Transverse colon (tissue), 4 donors: ENCODE measurements at regions not wholly inside any gene's neighbourhood (a gene's known extent, or its start where the extent isn't known, plus 50 kb on each side); places are given as distances from the start of the nearest gene placed in this dataset.

Source experiments
- DNase-seq: peaks from one replicate; pipeline ENCODE4 v3.0.0-alpha.2; 2019
- H3K27ac ChIP-seq, 4 donors: fragments of 200-600 bp; sonication (generic); 2 replicates each; pipeline ENCODE4 v1.5.1; 2016 to 2018; ENCODE audit warnings: inconsistent platforms in 4 of 4
- H3K27me3 ChIP-seq: fragments of 200-600 bp; sonication (generic); 2 replicates; pipeline ENCODE4 v1.5.1; 2017; ENCODE audit warnings: inconsistent platforms
- H3K36me3 ChIP-seq, 4 donors: fragments of 200-600 bp; sonication (generic); 2 replicates each; pipeline ENCODE4 v1.5.1; 2017 to 2019; ENCODE audit warnings: inconsistent platforms in 4 of 4
- H3K4me1 ChIP-seq, 4 donors: fragments of 200-600 bp; sonication (generic); 2 replicates each; pipeline ENCODE4 v1.5.1; 2017 to 2020; ENCODE audit warnings: inconsistent platforms in 4 of 4
- H3K4me3 ChIP-seq, 4 donors: fragments of 200-600 bp; sonication (generic); 1 replicate in 1 of 4; 2 replicates in 3 of 4; pipeline versions ENCODE4 v1.5.1 to v1.6.1; 2017 to 2019; ENCODE audit warnings: inconsistent platforms in 4 of 4
- H3K9me3 ChIP-seq, 2 donors: fragments of 200-600 bp; sonication (generic); 2 replicates each; pipeline ENCODE4 v1.5.1; 2017 to 2019; ENCODE audit warnings: inconsistent platforms in 2 of 2
- EP300 ChIP-seq: sonication (generic); formaldehyde crosslinking; IDR thresholded peaks from one replicate; pipeline ENCODE4 v1.6.1; 2017; ENCODE audit warnings: antibody characterized with exemption, low read depth
- POLR2A ChIP-seq: fragments of 450-650 bp; IDR thresholded peaks from one replicate; pipeline ENCODE4 v1.6.1; 2016; ENCODE audit warnings: antibody characterized with exemption, mild to moderate bottlenecking, moderate library complexity
- POLR2AphosphoS5 ChIP-seq, 3 donors: sonication (generic); formaldehyde crosslinking; IDR thresholded peaks; one replicate each; pipeline ENCODE4 v1.6.1; 2016; ENCODE audit warnings: antibody characterized with exemption in 3 of 3
- whole genome bisulfite sequencing, 2 donors: methylation state at CpG; one replicate each; pipeline ENCODE4 v1.1.5; 2018; ENCODE audit warnings: low coverage in 1 of 2; 5-methylcytosine and 5-hydroxymethylcytosine counted together
- in situ Hi-C, 4 donors: fragments of 200-750 bp; cut with MboI; loops; one replicate each; pipeline versions ENCODE4 v1.15.0 to v1.15.1; 2017; ENCODE audit warnings: low sequenced_read_pairs in 3 of 4, low pct_ligation_motif_present in 1 of 4, low pct_unique_long_range_greater_than_20kb in 1 of 4
- intact Hi-C: fragments of 100-400 bp; cut with DNase I; formaldehyde crosslinking; loops from one replicate; pipeline ENCODE4 v1.15.1; 2023; ENCODE audit warnings: low total_unique reads
- TF ChIP-seq, protein P1 (sequence below), 5 experiments: fragments of 200-600 bp in 3 of 5; fragments of 450-650 bp in 2 of 5; sonication (generic) in 3 of 5; IDR thresholded peaks; 1 replicate in 2 of 5; 2 replicates in 3 of 5; pipeline ENCODE4 v1.5.1; 2016 to 2017; ENCODE audit warnings: antibody characterized with exemption in 5 of 5, inconsistent platforms in 3 of 5, mild to moderate bottlenecking in 2 of 5, moderate library complexity in 1 of 5

DNA sequence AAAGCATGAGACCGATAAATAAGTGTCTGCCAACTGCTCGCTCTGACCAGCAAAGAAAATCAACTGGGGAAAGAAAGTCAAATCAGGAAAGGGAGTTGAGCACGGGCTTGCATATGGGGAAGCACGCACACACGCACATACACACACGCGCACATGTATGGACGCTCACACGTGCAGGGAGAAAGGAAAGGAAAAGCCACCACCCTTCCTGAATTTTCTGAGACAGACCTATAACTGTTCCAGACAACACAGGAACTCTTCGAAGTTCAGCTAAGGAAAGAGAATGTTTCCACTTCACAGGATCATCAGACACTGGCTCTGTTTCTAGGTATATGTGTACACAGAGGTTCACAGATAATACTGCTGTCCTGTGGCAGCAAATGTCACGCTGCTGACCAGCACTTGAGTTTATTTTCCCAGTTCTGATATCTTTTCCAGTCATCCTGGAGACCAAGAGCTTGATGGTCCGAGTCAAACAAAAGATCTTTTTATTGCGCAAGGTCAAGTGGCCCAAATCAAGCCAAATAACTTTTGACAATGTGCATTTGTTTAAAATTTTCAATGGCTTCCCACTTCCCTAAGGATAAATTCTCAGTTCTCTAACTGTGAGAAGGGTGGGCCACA lies 82.1 kb upstream of the TMCC3 start:
- Histone ChIP-seq H3K4me3 (no peak overlapping the region), H3K9me3 (no peaks in the 10 kb centered on the region), H3K27me3 (no peaks in the 10 kb centered on the region), H3K36me3 (no peaks in the 10 kb centered on the region), H3K4me1 (no peaks in the 10 kb centered on the region), H3K27ac (no peak overlapping the region)
- TF ChIP-seq, protein P1, sequence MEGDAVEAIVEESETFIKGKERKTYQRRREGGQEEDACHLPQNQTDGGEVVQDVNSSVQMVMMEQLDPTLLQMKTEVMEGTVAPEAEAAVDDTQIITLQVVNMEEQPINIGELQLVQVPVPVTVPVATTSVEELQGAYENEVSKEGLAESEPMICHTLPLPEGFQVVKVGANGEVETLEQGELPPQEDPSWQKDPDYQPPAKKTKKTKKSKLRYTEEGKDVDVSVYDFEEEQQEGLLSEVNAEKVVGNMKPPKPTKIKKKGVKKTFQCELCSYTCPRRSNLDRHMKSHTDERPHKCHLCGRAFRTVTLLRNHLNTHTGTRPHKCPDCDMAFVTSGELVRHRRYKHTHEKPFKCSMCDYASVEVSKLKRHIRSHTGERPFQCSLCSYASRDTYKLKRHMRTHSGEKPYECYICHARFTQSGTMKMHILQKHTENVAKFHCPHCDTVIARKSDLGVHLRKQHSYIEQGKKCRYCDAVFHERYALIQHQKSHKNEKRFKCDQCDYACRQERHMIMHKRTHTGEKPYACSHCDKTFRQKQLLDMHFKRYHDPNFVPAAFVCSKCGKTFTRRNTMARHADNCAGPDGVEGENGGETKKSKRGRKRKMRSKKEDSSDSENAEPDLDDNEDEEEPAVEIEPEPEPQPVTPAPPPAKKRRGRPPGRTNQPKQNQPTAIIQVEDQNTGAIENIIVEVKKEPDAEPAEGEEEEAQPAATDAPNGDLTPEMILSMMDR (IDR thresholded peaks at IDR 0.05) = no peak
- TF ChIP-seq POLR2AphosphoS5 (IDR thresholded peaks at IDR 0.05) = no peak
- no peak for TF ChIP-seq EP300
- no peak for TF ChIP-seq POLR2A
- in situ Hi-C loops (no loop called here), intact Hi-C loops (no loop called here)
- DNase-seq = no peak
- WGBS, 2 donors = 65 to 82% methylated on average over 5 to 13 of the region's 13 CpGs

- intact Hi-C loops (no loop called here), in situ Hi-C loops (no loop called here)
- Histone ChIP-seq H3K36me3 (no peaks in the 10 kb centered on the region), H3K27ac (no peak overlapping the region), H3K4me3 (no peak overlapping the region), H3K27me3 (no peaks in the 10 kb centered on the region), H3K4me1 (no peaks in the 10 kb centered on the region), H3K9me3 (no peaks in the 10 kb centered on the region)
- TF ChIP-seq, protein P1 (IDR thresholded peaks at IDR 0.05) = no peak
- TF ChIP-seq POLR2AphosphoS5 (IDR thresholded peaks at IDR 0.05) (no peak), POLR2A (no peak), EP300 (no peak)
- DNase-seq = no peak
- 86 to 95% methylated on average over 6 to 10 of the region's 10 CpGs for WGBS, 2 donors
Observed at GRCh38 chr12:94731733-94732360, 81.5 kb upstream of the TMCC3 start.

- H3K4me1 ChIP-seq = no peaks in the 10 kb centered on the region
Observed at GRCh38 chr12:94730847-94731246, 80.5 kb upstream of the TMCC3 start.

DNA sequence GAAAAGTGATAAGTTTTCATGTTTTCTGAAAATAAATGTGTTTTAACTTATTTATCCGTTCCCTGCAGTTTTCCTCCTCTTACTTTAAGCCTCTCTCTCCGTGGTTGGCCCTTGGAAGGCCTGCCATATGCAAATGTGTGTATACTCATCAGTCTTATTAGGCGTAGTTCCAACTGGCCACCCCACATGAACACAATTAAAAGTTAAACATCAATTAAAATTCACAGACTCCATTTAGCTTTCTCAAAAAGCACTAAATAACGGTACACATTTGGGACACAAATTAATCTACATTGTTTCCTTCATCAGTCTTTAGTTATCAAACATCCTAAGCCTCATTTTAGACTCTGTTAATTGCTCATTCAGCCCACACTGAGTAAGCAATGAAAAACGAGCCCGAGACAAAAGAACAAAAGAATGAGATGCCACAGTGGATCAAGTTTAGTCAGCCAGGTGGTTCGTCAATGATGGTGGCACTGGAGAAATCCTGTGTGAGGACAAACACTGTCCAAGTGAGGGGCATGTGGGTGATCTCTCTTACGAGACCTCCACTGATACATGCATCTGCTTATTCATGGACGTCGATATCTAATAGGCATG lies 76.0 kb upstream of the TMCC3 start:
- TF ChIP-seq POLR2A (no peak), POLR2AphosphoS5 (IDR thresholded peaks at IDR 0.05) (no peak), EP300 (no peak)
- TF ChIP-seq, protein P1 (IDR thresholded peaks at IDR 0.05) = no peak
- in situ Hi-C loops (no loop called here), intact Hi-C loops (no loop called here)
- no peak overlapping the region for H3K4me3 ChIP-seq
- no peaks in the 10 kb centered on the region for H3K9me3 ChIP-seq
- no peak overlapping the region for H3K27ac ChIP-seq
- no peaks in the 10 kb centered on the region for H3K4me1 ChIP-seq
- 90 to 91% methylated on average over 10 of the region's 10 CpGs for WGBS, 2 donors
- no peak for DNase-seq
- no peaks in the 10 kb centered on the region for H3K27me3 ChIP-seq
- no peaks in the 10 kb centered on the region for H3K36me3 ChIP-seq

More at GRCh38 chr12:94730847-94731246, 80.5 kb upstream of the TMCC3 start:
- 83 to 92% methylated on average over 2 to 4 of the region's 4 CpGs for WGBS, 2 donors
- TF ChIP-seq POLR2AphosphoS5 (IDR thresholded peaks at IDR 0.05) (no peak), EP300 (no peak), POLR2A (no peak)
- TF ChIP-seq, protein P1 (IDR thresholded peaks at IDR 0.05) = no peak
- Histone ChIP-seq H3K27me3 (no peaks in the 10 kb centered on the region), H3K27ac (no peak overlapping the region), H3K4me3 (no peak overlapping the region), H3K9me3 (no peaks in the 10 kb centered on the region), H3K36me3 (no peaks in the 10 kb centered on the region)
- no peak for DNase-seq
- in situ Hi-C loops (no loop called here), intact Hi-C loops (no loop called here)
